HEK293 (cell line): ENCODE measurements at regions not wholly inside any gene's neighbourhood (a gene's known extent, or its start where the extent isn't known, plus 50 kb on each side); places are given as distances from the start of the nearest gene placed in this dataset.

ENCODE experiments used
- CTCF ChIA-PET: fragments of 350-600 bp; formaldehyde crosslinking; extraction: SDS; loops from one replicate; lab custom pipeline; 2021; ENCODE audit warnings: antibody characterized with exemption; lab: Yijun Ruan, JAX
- POLR2A ChIA-PET: fragments of 300-600 bp; formaldehyde crosslinking; extraction: SDS; loops from one replicate; lab custom pipeline; 2020; ENCODE audit warnings: antibody characterized with exemption, inconsistent platforms; lab: Yijun Ruan, JAX
- H3K27ac ChIP-seq: fragments of 200-500 bp; sonication (Bioruptor generic); 2 replicates; pipeline ENCODE4 v1.5.1; 2014; ENCODE audit warnings: low read depth, low read length, control low read depth, inconsistent platforms; ENCODE audit errors: extremely low read depth
- H3K36me3 ChIP-seq, 2 experiments: fragments of 200-500 bp in 1 of 2; sonication (Bioruptor generic) in 1 of 2; 1 replicate in 1 of 2; 2 replicates in 1 of 2; pipeline ENCODE4 v1.5.1; 2014 to 2017; ENCODE audit warnings: inconsistent platforms in 2 of 2, low read length in 2 of 2; ENCODE audit not compliant: control insufficient read depth in 2 of 2, insufficient read depth in 1 of 2
- H3K4me1 ChIP-seq: fragments of 200-500 bp; sonication (Bioruptor generic); 2 replicates; pipeline ENCODE4 v1.5.1; 2014; ENCODE audit warnings: mild to moderate bottlenecking, low read length, inconsistent platforms; ENCODE audit not compliant: control insufficient read depth, insufficient read depth
- H3K4me3 ChIP-seq: 2 replicates; pipeline ENCODE4 v1.5.1; 2011; ENCODE audit warnings: low read depth, mild to moderate bottlenecking, control low read depth, low read length, moderate library complexity
- H3K9me3 ChIP-seq: fragments of 200-500 bp; sonication (Bioruptor generic); 2 replicates; pipeline ENCODE4 v1.5.1; 2014; ENCODE audit warnings: low read depth, low read length, inconsistent platforms; ENCODE audit not compliant: control insufficient read depth, insufficient read depth
- BCL11B ChIP-seq: fragments of 450-650 bp; formaldehyde crosslinking; IDR thresholded peaks from 2 replicates; pipeline ENCODE4 v1.5.1; 2016; ENCODE audit warnings: low read depth, missing biosample characterization, missing genetic modification characterization
- GFI1B ChIP-seq: fragments of 450-650 bp; formaldehyde crosslinking; IDR thresholded peaks from 2 replicates; pipeline ENCODE4 v1.5.1; 2016; ENCODE audit warnings: missing biosample characterization, missing genetic modification characterization
- HOXC10 ChIP-seq: sonication (generic); formaldehyde crosslinking; IDR thresholded peaks from 2 replicates; pipeline ENCODE4 v1.8.1; 2023; ENCODE audit warnings: mild to moderate bottlenecking, missing genetic modification reagents
- REPIN1 ChIP-seq: fragments of 450-650 bp; formaldehyde crosslinking; IDR thresholded peaks from 2 replicates; pipeline ENCODE4 v1.5.1; 2017; ENCODE audit warnings: missing biosample characterization, missing genetic modification characterization, low read depth
- SCRT1 ChIP-seq: fragments of 450-650 bp; formaldehyde crosslinking; IDR thresholded peaks from 2 replicates; pipeline ENCODE4 v1.5.1; 2016; ENCODE audit warnings: missing biosample characterization, missing genetic modification characterization, borderline replicate concordance
- SP2 ChIP-seq: fragments of 450-650 bp; formaldehyde crosslinking; IDR thresholded peaks from 2 replicates; pipeline ENCODE4 v1.5.1; 2016; ENCODE audit warnings: missing biosample characterization, missing genetic modification characterization
- SP3 ChIP-seq: fragments of 450-650 bp; formaldehyde crosslinking; IDR thresholded peaks from 2 replicates; pipeline ENCODE4 v1.5.1; 2016; ENCODE audit warnings: missing biosample characterization, missing genetic modification characterization
- YY1 ChIP-seq: fragments of 450-650 bp; formaldehyde crosslinking; IDR thresholded peaks from 2 replicates; pipeline ENCODE4 v1.5.1; 2018; ENCODE audit warnings: missing biosample characterization, missing genetic modification characterization
- ZNF16 ChIP-seq: fragments of 450-650 bp; formaldehyde crosslinking; IDR thresholded peaks from 2 replicates; pipeline ENCODE4 v1.5.1; 2016; ENCODE audit warnings: low read depth, missing biosample characterization, missing genetic modification characterization
- ZNF169 ChIP-seq: fragments of 450-650 bp; formaldehyde crosslinking; IDR thresholded peaks from 2 replicates; pipeline ENCODE4 v1.5.1; 2016; ENCODE audit warnings: missing biosample characterization, missing genetic modification characterization
- ZNF214 ChIP-seq: fragments of 450-650 bp; formaldehyde crosslinking; IDR thresholded peaks from 2 replicates; pipeline ENCODE4 v1.5.1; 2017; ENCODE audit warnings: missing biosample characterization, mild to moderate bottlenecking, missing genetic modification characterization, borderline replicate concordance
- ZNF266 ChIP-seq: fragments of 450-650 bp; formaldehyde crosslinking; IDR thresholded peaks from 2 replicates; pipeline ENCODE4 v1.5.1; 2016; ENCODE audit warnings: missing biosample characterization, missing genetic modification characterization, low read depth
- ZNF404 ChIP-seq: fragments of 450-650 bp; formaldehyde crosslinking; IDR thresholded peaks from 2 replicates; pipeline ENCODE4 v1.5.1; 2017; ENCODE audit warnings: missing biosample characterization, missing genetic modification characterization
- ZNF585B ChIP-seq: fragments of 450-650 bp; formaldehyde crosslinking; IDR thresholded peaks from 2 replicates; pipeline ENCODE4 v1.5.1; 2016; ENCODE audit warnings: missing biosample characterization, missing genetic modification characterization
- ZNF623 ChIP-seq: fragments of 450-650 bp; formaldehyde crosslinking; IDR thresholded peaks from 2 replicates; pipeline ENCODE4 v1.5.1; 2016; ENCODE audit warnings: missing biosample characterization, missing genetic modification characterization
- ZNF654 ChIP-seq: fragments of 450-650 bp; formaldehyde crosslinking; IDR thresholded peaks from 2 replicates; pipeline ENCODE4 v1.5.1; 2016; ENCODE audit warnings: low read depth, missing biosample characterization, missing genetic modification characterization
- ZNF707 ChIP-seq: fragments of 450-650 bp; formaldehyde crosslinking; IDR thresholded peaks from 2 replicates; pipeline ENCODE4 v1.5.1; 2016; ENCODE audit warnings: missing biosample characterization, missing genetic modification characterization
- ZNF791 ChIP-seq: fragments of 450-650 bp; formaldehyde crosslinking; IDR thresholded peaks from 2 replicates; pipeline ENCODE4 v1.5.1; 2016; ENCODE audit warnings: missing biosample characterization, missing genetic modification characterization
- ZNF843 ChIP-seq: fragments of 450-650 bp; formaldehyde crosslinking; IDR thresholded peaks from 2 replicates; pipeline ENCODE4 v1.5.1; 2016; ENCODE audit warnings: missing biosample characterization, missing genetic modification characterization
- TF ChIP-seq, protein P1 (sequence below): fragments of 450-650 bp; formaldehyde crosslinking; IDR thresholded peaks from 2 replicates; pipeline ENCODE4 v1.5.1; 2017; ENCODE audit warnings: missing biosample characterization, missing genetic modification characterization
- TF ChIP-seq, protein P2 (sequence below): fragments of 450-650 bp; formaldehyde crosslinking; IDR thresholded peaks from 2 replicates; pipeline ENCODE4 v1.5.1; 2016; ENCODE audit warnings: missing biosample characterization, missing genetic modification characterization
- TF ChIP-seq, protein P3 (sequence below): fragments of 450-650 bp; formaldehyde crosslinking; IDR thresholded peaks from 2 replicates; pipeline ENCODE4 v1.5.1; 2017; ENCODE audit warnings: missing biosample characterization, mild to moderate bottlenecking, missing genetic modification characterization, moderate library complexity
- TF ChIP-seq, protein P4 (sequence below): fragments of 450-650 bp; IDR thresholded peaks from 2 replicates; pipeline ENCODE4 v1.5.1; 2018; ENCODE audit warnings: missing biosample characterization, mild to moderate bottlenecking, missing genetic modification characterization
- TF ChIP-seq, protein P5 (sequence below): fragments of 450-650 bp; formaldehyde crosslinking; IDR thresholded peaks from 2 replicates; pipeline ENCODE4 v1.5.1; 2016; ENCODE audit warnings: missing biosample characterization, missing genetic modification characterization
- TF ChIP-seq, protein P6 (sequence below): fragments of 450-650 bp; formaldehyde crosslinking; IDR thresholded peaks from 2 replicates; pipeline ENCODE4 v1.5.1; 2016; ENCODE audit warnings: missing biosample characterization, missing genetic modification characterization

DNA sequence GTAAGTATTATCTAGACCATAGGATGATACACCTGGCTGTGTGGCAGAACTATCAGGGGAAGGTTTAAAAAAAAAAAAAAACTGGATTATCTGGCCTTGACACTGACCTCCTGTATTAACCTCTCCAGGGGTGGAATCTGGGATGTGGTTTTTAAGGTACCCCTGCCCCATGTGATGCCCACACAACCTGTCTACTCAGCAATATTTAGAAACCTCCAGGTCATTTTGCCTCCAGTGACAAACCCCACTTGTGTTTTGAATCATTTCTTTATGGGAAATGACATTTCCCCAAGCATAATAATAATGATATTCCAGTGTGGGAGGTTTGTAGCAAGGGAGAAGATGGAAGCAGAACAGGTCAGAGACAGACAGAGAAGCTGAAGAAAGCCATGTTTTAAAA is 179.1 kb downstream of the RSL24D1 start:
- H3K9me3 ChIP-seq: no peaks in the 10 kb centered on the region
- no peaks in the 10 kb centered on the region for H3K36me3 ChIP-seq
- no peak overlapping the region for H3K4me3 ChIP-seq
- POLR2A ChIA-PET: no interaction called here
- no peaks in the 10 kb centered on the region for H3K4me1 ChIP-seq
- TF ChIP-seq ZNF791 (tag by site-specific recombination) (no peak), YY1 (tag by site-specific recombination) (no peak), GFI1B (tag by site-specific recombination) (no peak), ZNF585B (tag by site-specific recombination) (no peak), SP3 (tag by site-specific recombination) (no peak), SCRT1 (tag by site-specific recombination) (no peak)
- TF ChIP-seq, all 188 proteins: peak for 0
- no peak overlapping the region for H3K27ac ChIP-seq
- CTCF ChIA-PET: no interaction called here

DNA sequence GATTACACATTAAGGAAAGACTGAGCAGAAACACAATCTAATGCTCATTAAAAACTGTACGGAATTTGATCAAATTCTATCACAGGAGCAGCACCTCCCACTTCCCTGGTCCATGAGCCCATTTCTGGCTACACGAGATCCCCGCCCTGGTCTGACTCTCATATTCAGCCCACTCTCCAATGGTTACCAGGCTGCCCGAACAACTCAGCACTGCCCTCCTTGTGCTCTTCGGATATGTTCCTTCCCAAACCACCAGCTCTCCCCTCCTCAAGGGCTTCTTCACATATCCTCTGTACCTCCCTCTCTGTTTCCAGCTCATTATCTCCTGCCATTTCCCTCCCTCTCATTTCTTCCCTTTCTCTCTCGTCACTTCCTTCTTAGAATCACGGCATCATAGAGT is 180.5 kb downstream of the RSL24D1 start:
- H3K4me3 ChIP-seq: no peak overlapping the region
- no peak overlapping the region for H3K27ac ChIP-seq
- no peaks in the 10 kb centered on the region for H3K9me3 ChIP-seq
- POLR2A ChIA-PET: no interaction called here
- TF ChIP-seq REPIN1 (tag by site-specific recombination) (no peak), ZNF16 (tag by site-specific recombination) (no peak), SP2 (no peak), HOXC10 (CRISPR knock-in tag) (no peak), ZNF404 (no peak), ZNF843 (tag by site-specific recombination) (no peak), ZNF169 (tag by site-specific recombination) (no peak), BCL11B (tag by site-specific recombination) (no peak), ZNF654 (tag by site-specific recombination) (no peak), ZNF623 (tag by site-specific recombination) (no peak), ZNF707 (no peak), ZNF266 (tag by site-specific recombination) (no peak), ZNF214 (no peak)
- TF ChIP-seq, protein P1, sequence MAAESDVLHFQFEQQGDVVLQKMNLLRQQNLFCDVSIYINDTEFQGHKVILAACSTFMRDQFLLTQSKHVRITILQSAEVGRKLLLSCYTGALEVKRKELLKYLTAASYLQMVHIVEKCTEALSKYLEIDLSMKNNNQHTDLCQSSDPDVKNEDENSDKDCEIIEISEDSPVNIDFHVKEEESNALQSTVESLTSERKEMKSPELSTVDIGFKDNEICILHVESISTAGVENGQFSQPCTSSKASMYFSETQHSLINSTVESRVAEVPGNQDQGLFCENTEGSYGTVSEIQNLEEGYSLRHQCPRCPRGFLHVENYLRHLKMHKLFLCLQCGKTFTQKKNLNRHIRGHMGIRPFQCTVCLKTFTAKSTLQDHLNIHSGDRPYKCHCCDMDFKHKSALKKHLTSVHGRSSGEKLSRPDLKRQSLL (tag by site-specific recombination): no peak
- TF ChIP-seq, protein P2, sequence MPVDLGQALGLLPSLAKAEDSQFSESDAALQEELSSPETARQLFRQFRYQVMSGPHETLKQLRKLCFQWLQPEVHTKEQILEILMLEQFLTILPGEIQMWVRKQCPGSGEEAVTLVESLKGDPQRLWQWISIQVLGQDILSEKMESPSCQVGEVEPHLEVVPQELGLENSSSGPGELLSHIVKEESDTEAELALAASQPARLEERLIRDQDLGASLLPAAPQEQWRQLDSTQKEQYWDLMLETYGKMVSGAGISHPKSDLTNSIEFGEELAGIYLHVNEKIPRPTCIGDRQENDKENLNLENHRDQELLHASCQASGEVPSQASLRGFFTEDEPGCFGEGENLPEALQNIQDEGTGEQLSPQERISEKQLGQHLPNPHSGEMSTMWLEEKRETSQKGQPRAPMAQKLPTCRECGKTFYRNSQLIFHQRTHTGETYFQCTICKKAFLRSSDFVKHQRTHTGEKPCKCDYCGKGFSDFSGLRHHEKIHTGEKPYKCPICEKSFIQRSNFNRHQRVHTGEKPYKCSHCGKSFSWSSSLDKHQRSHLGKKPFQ (tag by site-specific recombination): no peak
- TF ChIP-seq, protein P3, sequence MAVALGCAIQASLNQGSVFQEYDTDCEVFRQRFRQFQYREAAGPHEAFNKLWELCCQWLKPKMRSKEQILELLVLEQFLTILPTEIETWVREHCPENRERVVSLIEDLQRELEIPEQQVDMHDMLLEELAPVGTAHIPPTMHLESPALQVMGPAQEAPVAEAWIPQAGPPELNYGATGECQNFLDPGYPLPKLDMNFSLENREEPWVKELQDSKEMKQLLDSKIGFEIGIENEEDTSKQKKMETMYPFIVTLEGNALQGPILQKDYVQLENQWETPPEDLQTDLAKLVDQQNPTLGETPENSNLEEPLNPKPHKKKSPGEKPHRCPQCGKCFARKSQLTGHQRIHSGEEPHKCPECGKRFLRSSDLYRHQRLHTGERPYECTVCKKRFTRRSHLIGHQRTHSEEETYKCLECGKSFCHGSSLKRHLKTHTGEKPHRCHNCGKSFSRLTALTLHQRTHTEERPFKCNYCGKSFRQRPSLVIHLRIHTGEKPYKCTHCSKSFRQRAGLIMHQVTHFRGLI (tag by site-specific recombination): no peak
- TF ChIP-seq, protein P4, sequence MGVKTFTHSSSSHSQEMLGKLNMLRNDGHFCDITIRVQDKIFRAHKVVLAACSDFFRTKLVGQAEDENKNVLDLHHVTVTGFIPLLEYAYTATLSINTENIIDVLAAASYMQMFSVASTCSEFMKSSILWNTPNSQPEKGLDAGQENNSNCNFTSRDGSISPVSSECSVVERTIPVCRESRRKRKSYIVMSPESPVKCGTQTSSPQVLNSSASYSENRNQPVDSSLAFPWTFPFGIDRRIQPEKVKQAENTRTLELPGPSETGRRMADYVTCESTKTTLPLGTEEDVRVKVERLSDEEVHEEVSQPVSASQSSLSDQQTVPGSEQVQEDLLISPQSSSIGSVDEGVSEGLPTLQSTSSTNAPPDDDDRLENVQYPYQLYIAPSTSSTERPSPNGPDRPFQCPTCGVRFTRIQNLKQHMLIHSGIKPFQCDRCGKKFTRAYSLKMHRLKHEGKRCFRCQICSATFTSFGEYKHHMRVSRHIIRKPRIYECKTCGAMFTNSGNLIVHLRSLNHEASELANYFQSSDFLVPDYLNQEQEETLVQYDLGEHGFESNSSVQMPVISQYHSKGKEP (tag by site-specific recombination): no peak
- TF ChIP-seq, protein P5, sequence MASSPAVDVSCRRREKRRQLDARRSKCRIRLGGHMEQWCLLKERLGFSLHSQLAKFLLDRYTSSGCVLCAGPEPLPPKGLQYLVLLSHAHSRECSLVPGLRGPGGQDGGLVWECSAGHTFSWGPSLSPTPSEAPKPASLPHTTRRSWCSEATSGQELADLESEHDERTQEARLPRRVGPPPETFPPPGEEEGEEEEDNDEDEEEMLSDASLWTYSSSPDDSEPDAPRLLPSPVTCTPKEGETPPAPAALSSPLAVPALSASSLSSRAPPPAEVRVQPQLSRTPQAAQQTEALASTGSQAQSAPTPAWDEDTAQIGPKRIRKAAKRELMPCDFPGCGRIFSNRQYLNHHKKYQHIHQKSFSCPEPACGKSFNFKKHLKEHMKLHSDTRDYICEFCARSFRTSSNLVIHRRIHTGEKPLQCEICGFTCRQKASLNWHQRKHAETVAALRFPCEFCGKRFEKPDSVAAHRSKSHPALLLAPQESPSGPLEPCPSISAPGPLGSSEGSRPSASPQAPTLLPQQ (tag by site-specific recombination): no peak
- TF ChIP-seq, protein P6, sequence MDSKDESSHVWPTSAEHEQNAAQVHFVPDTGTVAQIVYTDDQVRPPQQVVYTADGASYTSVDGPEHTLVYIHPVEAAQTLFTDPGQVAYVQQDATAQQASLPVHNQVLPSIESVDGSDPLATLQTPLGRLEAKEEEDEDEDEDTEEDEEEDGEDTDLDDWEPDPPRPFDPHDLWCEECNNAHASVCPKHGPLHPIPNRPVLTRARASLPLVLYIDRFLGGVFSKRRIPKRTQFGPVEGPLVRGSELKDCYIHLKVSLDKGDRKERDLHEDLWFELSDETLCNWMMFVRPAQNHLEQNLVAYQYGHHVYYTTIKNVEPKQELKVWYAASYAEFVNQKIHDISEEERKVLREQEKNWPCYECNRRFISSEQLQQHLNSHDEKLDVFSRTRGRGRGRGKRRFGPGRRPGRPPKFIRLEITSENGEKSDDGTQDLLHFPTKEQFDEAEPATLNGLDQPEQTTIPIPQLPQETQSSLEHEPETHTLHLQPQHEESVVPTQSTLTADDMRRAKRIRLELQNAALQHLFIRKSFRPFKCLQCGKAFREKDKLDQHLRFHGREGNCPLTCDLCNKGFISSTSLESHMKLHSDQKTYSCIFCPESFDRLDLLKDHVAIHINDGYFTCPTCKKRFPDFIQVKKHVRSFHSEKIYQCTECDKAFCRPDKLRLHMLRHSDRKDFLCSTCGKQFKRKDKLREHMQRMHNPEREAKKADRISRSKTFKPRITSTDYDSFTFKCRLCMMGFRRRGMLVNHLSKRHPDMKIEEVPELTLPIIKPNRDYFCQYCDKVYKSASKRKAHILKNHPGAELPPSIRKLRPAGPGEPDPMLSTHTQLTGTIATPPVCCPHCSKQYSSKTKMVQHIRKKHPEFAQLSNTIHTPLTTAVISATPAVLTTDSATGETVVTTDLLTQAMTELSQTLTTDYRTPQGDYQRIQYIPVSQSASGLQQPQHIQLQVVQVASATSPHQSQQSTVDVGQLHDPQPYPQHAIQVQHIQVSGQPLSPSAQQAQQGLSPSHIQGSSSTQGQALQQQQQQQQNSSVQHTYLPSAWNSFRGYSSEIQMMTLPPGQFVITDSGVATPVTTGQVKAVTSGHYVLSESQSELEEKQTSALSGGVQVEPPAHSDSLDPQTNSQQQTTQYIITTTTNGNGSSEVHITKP (tag by site-specific recombination): no peak
- CTCF ChIA-PET: no interaction called here
- no peaks in the 10 kb centered on the region for H3K36me3 ChIP-seq
- H3K4me1 ChIP-seq: no peaks in the 10 kb centered on the region
